GM12878 (cell line): ENCODE measurements at regions not wholly inside any gene's neighbourhood (a gene's known extent, or its start where the extent isn't known, plus 50 kb on each side); places are given as distances from the start of the nearest gene placed in this dataset.

Source experiments
- ATAC-seq: fragments of 200-7000 bp; cut with Tn5 transposase; 3 replicates; pipeline ENCODE4 v1.9.1; 2020; ENCODE audit warnings: mild to moderate bottlenecking, moderate library complexity
- BruUV-seq: library from RNA; stranded (reverse); fragments of 400-500 nt; replicated peaks from 2 replicates; lab custom pipeline; 2021; lab: Mats Ljungman, UMichigan
- CTCF ChIA-PET: fragments of 300-600 bp; sonication (Branson Sonifier 250); formaldehyde crosslinking; extraction: SDS; loops from one replicate; lab custom pipeline; 2021; ENCODE audit warnings: inconsistent platforms; lab: Yijun Ruan, JAX
- POLR2A ChIA-PET: fragments of 350-600 bp; formaldehyde crosslinking; extraction: SDS; loops from one replicate; lab custom pipeline; 2021; ENCODE audit warnings: inconsistent platforms; lab: Charles Lee
- RAD21 ChIA-PET: fragments of 300-600 bp; sonication (Branson Sonifier 250); formaldehyde crosslinking; loops from one replicate; lab custom pipeline; 2023; ENCODE audit warnings: antibody characterized with exemption; ENCODE audit not compliant: unreplicated experiment; lab: Charles Lee
- SMC1A ChIA-PET: fragments of 300-600 bp; sonication (Branson Sonifier 250); formaldehyde crosslinking; loops from one replicate; lab custom pipeline; 2023; ENCODE audit not compliant: unreplicated experiment, uncharacterized antibody; lab: Charles Lee
- DNase-seq: peaks from one replicate; pipeline ENCODE4 v3.0.0-alpha.2; 2011; ENCODE audit warnings: low read depth, low spot score
- FAIRE-seq: peaks from 3 replicates; lab custom pipeline; 2011; peaks lifted over from hg19 to GRCh38; lab: Jason Lieb, UNC
- H2AFZ ChIP-seq: 2 replicates; pipeline ENCODE4 v1.6.0; 2011; ENCODE audit warnings: low read depth, low read length, control low read depth; ENCODE audit not compliant: control insufficient read depth
- H3K27ac ChIP-seq: 2 replicates; pipeline ENCODE4 v1.5.1; 2011; ENCODE audit warnings: control low read depth; ENCODE audit not compliant: control insufficient read depth, insufficient read depth
- H3K27me3 ChIP-seq, 2 experiments: replicated peaks in 1 of 2; 2 replicates each; pipeline versions ENCODE4 v1.6.0 to v1.6.1; 2011; ENCODE audit warnings: low read length in 1 of 2; ENCODE audit not compliant: control insufficient read depth in 2 of 2, insufficient read depth in 2 of 2
- H3K36me3 ChIP-seq, 2 experiments: 2 replicates each; pipeline ENCODE4 v1.5.1; 2011; ENCODE audit warnings: low read length in 1 of 2; ENCODE audit not compliant: control insufficient read depth in 2 of 2, insufficient read depth in 2 of 2
- H3K4me1 ChIP-seq: 2 replicates; pipeline ENCODE4 v1.6.1; 2011; ENCODE audit warnings: mild to moderate bottlenecking, low read length, moderate library complexity, mixed read lengths; ENCODE audit not compliant: control insufficient read depth, insufficient read depth
- H3K4me2 ChIP-seq: 2 replicates; pipeline ENCODE4 v1.6.0; 2011; ENCODE audit warnings: control low read depth; ENCODE audit not compliant: control insufficient read depth, insufficient read depth
- H3K4me3 ChIP-seq: fragments of 200-600 bp; sonication (generic); 2 replicates; pipeline ENCODE4 v1.5.1; 2016
- H3K79me2 ChIP-seq: 2 replicates; pipeline ENCODE4 v1.6.0; 2011; ENCODE audit warnings: low read length; ENCODE audit not compliant: control insufficient read depth, insufficient read depth
- H3K9ac ChIP-seq: 2 replicates; pipeline ENCODE4 v1.8.0; 2011; ENCODE audit warnings: low read length, control low read depth, mixed read lengths; ENCODE audit not compliant: control insufficient read depth, insufficient read depth
- H3K9me3 ChIP-seq: replicated peaks from 3 replicates; pipeline ENCODE4 v1.5.1; 2011; ENCODE audit warnings: mild to moderate bottlenecking, low read length; ENCODE audit not compliant: control insufficient read depth, insufficient read depth
- H4K20me1 ChIP-seq: 2 replicates; pipeline ENCODE4 v1.6.0; 2011; ENCODE audit not compliant: control insufficient read depth, insufficient read depth
- GATAD2B ChIP-seq: fragments of 450-650 bp; conservative IDR thresholded peaks from 2 replicates; pipeline ENCODE4 v1.6.1; 2017; ENCODE audit warnings: low read depth, mild to moderate bottlenecking, moderate library complexity
- HDGF ChIP-seq: fragments of 450-650 bp; IDR thresholded peaks from 2 replicates; pipeline ENCODE4 v1.6.1; 2016; ENCODE audit warnings: antibody characterized with exemption
- KLF5 ChIP-seq: fragments of 450-650 bp; IDR thresholded peaks from 2 replicates; pipeline ENCODE4 v1.6.1; 2014; ENCODE audit warnings: mild to moderate bottlenecking; ENCODE audit not compliant: partially characterized antibody
- MEF2B ChIP-seq: fragments of 450-650 bp; IDR thresholded peaks from 2 replicates; pipeline ENCODE4 v1.6.1; 2018; ENCODE audit warnings: mild to moderate bottlenecking, moderate library complexity; ENCODE audit not compliant: partially characterized antibody, poor library complexity, severe bottlenecking
- MTA3 ChIP-seq: IDR thresholded peaks from 2 replicates; pipeline ENCODE4 v1.6.1; 2012; ENCODE audit warnings: low read length, inconsistent platforms, borderline replicate concordance
- PAX5 ChIP-seq: IDR thresholded peaks from 2 replicates; pipeline ENCODE4 v1.6.1; 2011; ENCODE audit warnings: low read depth, low read length, borderline replicate concordance
- SREBF1 ChIP-seq: IDR thresholded peaks from 2 replicates; pipeline ENCODE4 v1.6.1; 2012; ENCODE audit warnings: mild to moderate bottlenecking, low read length
- TCF12 ChIP-seq: IDR thresholded peaks from 2 replicates; pipeline ENCODE4 v1.6.1; 2011; ENCODE audit warnings: low read depth, mild to moderate bottlenecking, low read length
- YBX1 ChIP-seq: fragments of 450-650 bp; IDR thresholded peaks from 2 replicates; pipeline ENCODE4 v1.6.1; 2016; ENCODE audit warnings: antibody characterized with exemption
- WGBS: methylation state at CpG from one replicate; pipeline ENCODE4 v1.1.6; 2016; ENCODE audit warnings: low lambda C conversion rate; ENCODE audit not compliant: insufficient replicate concordance, insufficient coverage; ENCODE audit errors: missing lambda C conversion rate; 5-methylcytosine and 5-hydroxymethylcytosine counted together
- in situ Hi-C: fragments of 300-500 bp; cut with MboI; formaldehyde crosslinking; loops from 9 replicates; pipeline ENCODE4 v1.14.3; 2018; ENCODE audit warnings: mixed read lengths
- intact Hi-C: fragments of 100-400 bp; cut with micrococcal nuclease; formaldehyde crosslinking; loops from one replicate; pipeline ENCODE4 v1.14.2; 2022; ENCODE audit not compliant: unreplicated experiment

DNA sequence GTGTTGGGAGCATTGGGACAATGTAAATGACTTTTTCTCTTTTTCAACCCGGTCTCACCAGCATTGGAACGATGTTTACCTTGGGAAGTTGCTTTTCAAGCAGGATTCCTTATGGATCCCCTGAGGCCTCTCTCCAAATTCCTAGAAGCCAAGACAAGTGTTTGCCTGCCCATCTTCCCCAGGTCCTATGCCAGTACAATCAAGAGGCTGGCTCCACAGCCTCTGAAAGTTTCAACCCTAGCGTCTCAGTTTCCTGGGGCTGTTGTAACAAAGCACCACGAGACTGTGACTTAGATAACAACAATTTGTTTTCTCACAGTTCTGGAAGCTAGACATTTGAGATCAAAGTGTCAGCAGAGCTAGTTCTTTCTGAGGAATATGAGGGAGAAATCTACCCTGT, 347.2 kb upstream of the UMPS start:
- in situ Hi-C loops = no loop called here
- 2% methylated on average over 4 of the region's 4 CpGs for whole genome bisulfite sequencing
- FAIRE-seq = no peak

DNA sequence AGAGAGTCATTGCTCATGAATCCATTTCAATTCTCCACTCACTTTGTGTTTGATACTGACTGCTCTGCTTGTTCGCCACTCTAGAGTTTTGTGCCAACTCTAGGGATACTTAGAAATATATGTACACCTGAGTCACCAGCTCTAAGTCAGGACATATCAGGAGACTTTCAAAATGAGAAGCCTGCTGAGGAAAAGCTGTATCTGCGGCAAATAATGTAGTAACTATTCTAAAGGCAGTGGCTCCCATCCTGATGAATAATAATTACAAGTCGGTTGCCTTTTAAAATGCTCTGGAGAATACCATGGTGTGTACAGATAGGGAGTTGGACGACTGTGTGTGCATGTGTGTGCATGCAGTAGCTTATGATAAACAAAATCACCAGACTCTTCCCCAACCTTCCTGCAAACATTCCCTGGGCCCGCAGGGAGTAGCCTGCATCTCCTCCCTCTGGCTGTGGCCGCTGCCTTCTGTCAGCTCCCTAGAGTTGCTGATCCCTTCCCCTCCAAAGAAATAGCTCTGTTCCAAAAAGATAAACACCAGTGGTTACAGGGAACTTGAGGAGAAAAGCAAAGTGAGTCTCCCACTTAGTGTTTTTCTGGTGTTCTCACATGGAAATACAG, 346.3 kb upstream of the UMPS start:
- BruUV-seq = no TSS peak
- in situ Hi-C loops = no loop called here
- ATAC-seq (no peak), DNase-seq (no peak), FAIRE-seq (no peak)
- intact Hi-C loops = no loop called here
- ChIA-PET RAD21 (no interaction called here), CTCF (no interaction called here), SMC1A (interaction anchor here (1.0 kb wide), 1 partner anchor 11 kb away, joined by 3 read pairs; no protein-coding TSS in a partner anchor), POLR2A (no interaction called here)
- Histone ChIP-seq H3K4me2 (no peak overlapping the region), H2AFZ (no peak overlapping the region), H3K79me2 (no peaks in the 10 kb centered on the region), H3K9me3 (no peaks in the 10 kb centered on the region), H3K4me3 (no peak overlapping the region), H3K4me1 (no peaks in the 10 kb centered on the region), H3K27ac (no peak overlapping the region), H3K9ac (no peak overlapping the region), H3K27me3 (peaks cover 2 to 3% of the 10 kb centered on the region in 2 experiments; a peak in 1 of 4 replicates), H3K36me3 (no peaks in the 10 kb centered on the region), H4K20me1 (no peaks in the 10 kb centered on the region)
- TF ChIP-seq YBX1 (no peak), KLF5 (no peak), MTA3 (no peak), GATAD2B (no peak), HDGF (no peak), MEF2B (no peak), TCF12 (no peak), PAX5 (no peak)
- 34% methylated on average over 6 of the region's 6 CpGs for WGBS

More for the DNA sequence above, 347.2 kb upstream of the UMPS start:
- no peaks in the 10 kb centered on the region for H3K4me1 ChIP-seq
- H3K9ac ChIP-seq = no peak overlapping the region
- H4K20me1 ChIP-seq = no peaks in the 10 kb centered on the region
- no peak overlapping the region for H3K27ac ChIP-seq
- ChIA-PET POLR2A (no interaction called here), RAD21 (no interaction called here), SMC1A (interaction anchor here (1.0 kb wide), 1 partner anchor 12 kb away, joined by 3 read pairs; no protein-coding TSS in a partner anchor), CTCF (no interaction called here)
- DNase-seq = no peak
- no peaks in the 10 kb centered on the region for H3K79me2 ChIP-seq
- H2AFZ ChIP-seq = no peak overlapping the region
- no peak overlapping the region for H3K4me3 ChIP-seq
- no peak overlapping the region for H3K4me2 ChIP-seq
- H3K9me3 ChIP-seq = no peaks in the 10 kb centered on the region
- TF ChIP-seq SREBF1 = no peak
- no peak for ATAC-seq
- peaks cover 2% of the 10 kb centered on the region in 2 experiments; a peak in 1 of 4 replicates for H3K27me3 ChIP-seq
- intact Hi-C loops = no loop called here
- H3K36me3 ChIP-seq = no peaks in the 10 kb centered on the region
- BruUV-seq = no TSS peak
